Endometrial microvascular endothelial cells (primary cell): ENCODE measurements at regions not wholly inside any gene's neighbourhood (a gene's known extent, or its start where the extent isn't known, plus 50 kb on each side); places are given as distances from the start of the nearest gene placed in this dataset.

Experiments used
- in situ Hi-C: cut with HindIII; loops from 2 replicates; pipeline ENCODE4 v1.10.0; 2017; ENCODE audit warnings: low sequenced_read_pairs, low pct_unique_long_range_greater_than_20kb; ENCODE audit errors: inconsistent ontology term

DNA sequence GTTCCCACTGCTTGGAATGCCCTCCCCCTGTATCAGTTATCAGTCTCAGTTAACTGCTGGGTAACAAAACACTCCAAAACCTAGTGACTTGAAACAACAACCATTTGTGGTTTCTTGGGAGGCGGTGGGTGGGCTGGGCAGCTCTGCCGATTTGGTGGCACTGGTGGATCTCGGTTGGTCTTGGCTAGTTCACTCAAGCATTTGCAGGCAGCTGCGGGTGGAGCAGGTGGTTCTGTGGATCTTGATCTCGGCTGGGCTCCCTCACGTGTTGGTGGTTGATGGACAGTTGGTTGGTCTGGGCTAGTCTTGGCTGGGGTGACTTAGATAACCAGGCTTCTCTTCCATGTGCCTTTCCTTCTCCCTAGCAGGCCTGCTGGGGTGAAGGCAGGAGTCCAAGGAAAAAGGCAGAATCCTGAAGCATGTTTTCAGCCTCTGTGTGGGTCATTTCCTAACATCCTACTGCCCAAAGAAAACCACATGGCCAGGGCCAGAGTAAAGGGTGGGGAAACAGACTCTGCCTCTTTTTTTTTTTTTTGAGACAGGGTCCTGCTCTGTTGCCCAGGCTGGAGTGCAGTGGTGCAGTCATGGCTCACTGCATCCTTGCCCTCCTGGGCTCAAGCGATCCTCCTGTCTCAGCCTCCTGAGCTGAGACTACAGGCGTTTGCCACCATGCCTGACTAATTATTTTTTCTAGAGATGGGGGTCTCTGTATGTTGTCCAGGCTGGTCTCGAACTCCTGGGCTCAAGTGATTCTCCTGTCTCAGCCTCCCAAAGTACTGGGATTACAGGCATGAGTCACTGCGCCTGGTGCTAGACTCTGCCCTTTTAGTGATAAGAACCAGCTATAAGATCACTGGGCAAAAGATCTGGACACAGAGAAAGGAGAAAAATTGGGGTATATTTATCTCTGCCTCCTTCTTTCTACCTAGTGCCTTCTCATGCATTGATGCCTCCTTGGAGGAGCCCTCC, 183.7 kb downstream of the RGS3 start:
- in situ Hi-C loops: no loop called here

DNA sequence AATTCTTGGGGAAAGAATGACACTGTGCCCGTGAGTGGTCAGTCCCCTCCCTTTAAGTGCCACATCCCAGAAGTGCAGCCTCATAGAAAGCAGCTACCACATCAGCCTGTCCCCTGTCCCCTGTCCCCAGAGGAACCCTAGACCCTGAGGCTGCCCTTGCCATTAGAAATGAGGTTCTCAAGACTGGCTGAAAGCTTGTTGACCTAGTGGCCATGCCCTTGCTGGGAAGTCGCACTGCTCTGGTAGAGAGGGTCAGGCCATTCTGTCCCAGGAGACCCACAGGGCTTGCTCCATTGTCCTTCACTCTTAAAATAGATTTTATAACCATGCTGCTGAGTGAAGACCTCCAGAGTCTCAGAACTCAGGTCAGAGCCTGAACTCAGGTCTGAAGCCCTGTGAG, 184.5 kb downstream of the RGS3 start:
- in situ Hi-C loops: no loop called here

GRCh38 chr9:113648586-113648985, 185.1 kb downstream of the RGS3 start:
- in situ Hi-C loops: no loop called here

GRCh38 chr9:113649054-113649453, 185.5 kb downstream of the RGS3 start:
- in situ Hi-C loops: no loop called here

DNA sequence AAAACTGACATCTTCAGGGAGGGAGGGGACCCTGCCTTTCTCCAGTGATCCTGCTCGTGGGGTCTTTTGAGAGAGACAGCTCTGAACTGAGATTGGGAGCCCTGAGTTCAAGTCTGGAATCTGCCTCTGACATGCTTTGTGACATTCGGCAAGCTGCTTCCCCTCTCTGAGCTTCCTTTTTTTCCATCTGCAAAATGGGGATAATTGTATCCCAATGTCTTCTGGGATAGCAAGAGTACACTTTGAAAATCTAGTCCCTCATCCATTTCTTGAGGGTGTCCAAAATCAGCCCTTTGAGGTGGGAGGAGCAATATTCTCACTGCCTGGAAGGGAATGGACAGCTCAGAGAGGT, 186.3 kb downstream of the RGS3 start:
- in situ Hi-C loops: loop anchor here (5.0 to 10.0 kb wide), 2 partner anchors 33 to 145 kb away; no protein-coding TSS in a partner anchor

DNA sequence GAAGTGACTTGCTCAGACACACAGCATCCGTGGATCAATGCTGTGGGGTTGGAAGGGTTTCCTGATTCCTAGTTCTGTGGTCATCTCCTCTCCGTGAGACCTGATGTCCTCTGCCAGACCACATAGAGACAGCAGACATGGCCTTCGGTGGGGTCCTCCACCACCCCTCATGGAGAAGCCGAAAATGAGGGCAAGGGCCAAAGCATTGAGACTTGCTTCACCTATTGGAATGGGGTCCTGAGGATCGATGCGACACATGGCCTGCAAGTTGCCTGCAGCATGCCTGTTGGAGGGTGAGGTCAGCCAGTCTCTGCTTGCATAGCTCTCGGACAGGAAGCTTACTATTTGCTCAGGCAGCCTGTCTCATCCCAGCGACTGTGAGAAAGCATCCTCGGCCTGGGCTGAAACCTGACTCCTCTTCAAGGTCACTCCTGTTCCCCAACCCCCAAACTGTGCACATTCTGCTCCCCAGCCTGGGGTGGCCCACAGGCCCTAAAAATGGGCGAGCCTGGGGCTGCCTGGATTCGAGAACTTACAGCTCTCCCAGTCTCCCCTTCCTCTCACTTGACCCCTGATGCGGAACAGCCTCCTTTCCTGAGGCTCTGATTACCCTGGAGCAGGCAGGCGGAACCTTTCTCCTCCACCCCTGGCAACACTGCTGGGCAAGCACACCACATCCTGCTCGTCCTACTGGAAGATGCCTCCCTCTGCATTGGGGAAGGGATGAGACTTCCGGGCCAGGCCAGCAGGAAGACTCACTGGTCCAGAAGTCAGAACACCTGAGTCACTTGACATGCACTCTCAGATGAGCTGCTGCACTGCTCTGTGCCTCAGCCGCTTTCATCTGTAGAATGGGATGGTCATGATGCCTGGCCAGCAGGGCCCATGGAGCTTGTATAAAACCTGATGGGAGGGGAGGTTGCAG, 186.9 kb downstream of the RGS3 start:
- in situ Hi-C loops: loop anchor here (5.0 to 10.0 kb wide), 2 partner anchors 33 to 146 kb away; no protein-coding TSS in a partner anchor

DNA sequence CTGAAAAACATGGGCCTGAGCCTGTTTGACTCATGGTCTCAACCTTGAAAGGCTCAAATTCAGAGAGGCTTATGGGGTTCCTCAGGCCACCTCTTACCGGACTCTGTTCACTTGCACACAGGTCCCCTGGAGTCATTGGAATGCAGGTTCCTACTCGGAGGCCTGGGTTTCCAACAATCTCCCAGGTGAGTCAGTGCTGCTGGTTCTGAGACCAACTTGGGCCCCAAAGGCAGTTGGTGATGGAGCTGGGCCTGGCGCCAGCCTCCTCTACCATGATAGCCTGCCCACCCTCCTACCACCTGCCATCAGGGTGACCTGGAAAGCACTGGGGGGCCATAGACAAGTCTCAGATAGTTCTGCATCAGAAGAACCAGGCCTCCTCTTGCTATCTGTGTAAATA, 188.4 kb downstream of the RGS3 start:
- in situ Hi-C loops: loop anchor here (5.0 to 10.0 kb wide), 2 partner anchors 35 to 147 kb away; no protein-coding TSS in a partner anchor

- in situ Hi-C loops: loop anchor here (5.0 to 10.0 kb wide), 2 partner anchors 35 to 148 kb away; no protein-coding TSS in a partner anchor
These were observed 189.0 kb downstream of the RGS3 start for GRCh38 chr9:113652355-113653152.

GRCh38 chr9:113653746-113654604, 190.4 kb downstream of the RGS3 start:
- in situ Hi-C loops: loop anchor here (5.0 to 10.0 kb wide), 2 partner anchors 37 to 149 kb away; no protein-coding TSS in a partner anchor

DNA sequence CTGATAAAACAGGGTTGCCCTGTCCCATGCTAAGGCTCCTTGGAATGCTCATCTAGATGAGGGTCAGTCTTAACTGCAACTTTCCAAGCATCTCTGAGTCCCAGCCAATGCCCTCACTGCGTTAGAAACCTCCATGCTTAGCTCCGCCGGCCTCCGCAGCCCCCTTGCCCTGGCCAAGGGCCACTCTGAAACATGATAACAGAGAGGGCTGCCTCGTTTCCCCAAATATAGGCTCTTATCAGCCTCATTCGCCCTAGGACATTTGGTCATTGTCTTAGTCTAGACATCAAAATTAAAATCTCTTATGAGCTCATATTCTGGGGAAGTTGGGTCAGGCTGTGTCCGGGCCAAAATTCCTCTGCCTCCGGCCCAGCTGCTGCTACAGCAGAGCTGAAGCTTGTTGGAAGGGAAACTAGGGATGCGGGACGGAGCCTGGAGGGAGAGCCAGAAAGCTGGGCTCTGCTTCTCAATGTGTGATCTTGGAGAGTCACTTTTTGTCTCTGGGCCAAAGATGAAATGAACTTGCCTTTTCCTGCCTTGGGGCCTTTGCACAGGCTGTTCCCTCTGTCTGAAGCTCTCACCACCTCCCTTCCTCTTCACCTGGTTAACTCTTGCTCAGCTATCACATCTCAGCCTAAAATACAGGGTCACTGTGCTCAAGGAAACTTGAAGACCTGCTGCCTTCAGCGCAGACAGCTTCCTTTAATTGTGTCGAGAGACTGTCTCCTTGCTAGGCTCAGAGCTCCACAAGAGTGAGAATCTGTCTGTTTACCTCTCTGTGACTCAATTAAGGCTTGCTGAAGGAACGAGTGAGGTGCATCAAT, 191.3 kb downstream of the RGS3 start:
- in situ Hi-C loops: loop anchor here (5.0 to 10.0 kb wide), 2 partner anchors 38 to 150 kb away; no protein-coding TSS in a partner anchor

DNA sequence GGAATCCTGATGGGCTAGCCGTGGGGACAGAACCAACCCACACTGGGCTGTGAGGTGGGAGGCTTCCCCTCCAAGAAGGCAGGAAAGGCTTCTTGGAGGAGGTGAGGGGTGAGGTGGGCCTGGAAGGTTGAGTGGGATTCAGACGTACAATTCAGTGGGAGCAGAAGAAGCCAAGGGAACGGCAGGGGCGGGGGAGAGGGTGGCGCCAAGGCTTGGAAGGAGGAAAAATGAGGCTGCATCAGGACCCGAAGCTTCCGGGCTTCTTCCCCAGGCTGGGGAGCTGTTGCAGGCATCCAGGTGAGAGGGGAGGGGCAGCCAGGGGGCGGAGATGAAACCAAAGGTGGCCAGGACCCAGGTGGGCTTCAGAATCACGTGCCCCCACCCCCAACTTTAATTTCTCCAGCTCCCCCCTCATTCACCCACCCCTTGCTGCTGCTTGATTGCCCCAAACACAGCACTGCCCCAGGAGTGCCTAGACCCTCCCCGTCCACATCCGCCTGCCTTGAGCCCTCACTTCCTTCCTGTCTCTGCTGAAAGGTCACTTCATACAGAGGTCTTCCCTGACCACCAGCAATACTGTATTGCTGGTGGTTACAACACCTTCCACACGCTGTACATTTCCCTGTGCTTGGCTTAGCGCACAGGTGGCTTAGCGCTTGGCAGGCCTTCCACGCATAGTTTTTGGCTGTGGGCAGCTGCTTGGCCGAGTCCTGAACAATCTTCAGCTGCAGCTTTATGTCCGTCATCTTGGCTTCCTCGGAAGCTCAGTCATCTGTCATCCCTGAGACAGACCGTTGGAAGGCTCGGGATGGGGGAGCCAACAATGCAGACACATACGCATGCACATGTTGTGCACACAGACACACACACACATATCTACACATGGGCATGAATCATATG, 193.5 kb downstream of the RGS3 start:
- in situ Hi-C loops: loop anchor here (10.0 kb wide), 1 partner anchor 152 kb away; no protein-coding TSS in a partner anchor

- in situ Hi-C loops: loop anchor here (10.0 kb wide), 1 partner anchor 153 kb away; no protein-coding TSS in a partner anchor
These were observed 194.4 kb downstream of the RGS3 start for GRCh38 chr9:113657765-113658544.

DNA sequence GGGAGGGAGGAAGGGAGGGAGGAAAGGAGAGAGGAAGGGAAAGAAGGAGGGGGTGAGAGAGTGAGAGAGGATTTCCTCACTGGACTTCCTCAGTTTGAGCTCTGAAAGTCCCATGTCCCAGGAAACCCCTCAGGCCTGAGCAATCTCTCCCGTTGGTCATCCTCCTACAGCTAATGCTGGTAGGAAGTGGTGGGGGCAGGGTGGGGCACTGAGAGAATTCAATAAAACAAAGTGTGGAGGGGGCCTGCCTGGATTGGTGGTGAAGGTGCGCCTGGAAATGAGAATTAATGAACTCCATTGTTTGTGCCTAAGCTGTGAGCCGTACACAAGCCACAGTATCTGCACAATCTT, 195.0 kb downstream of the RGS3 start:
- in situ Hi-C loops: loop anchor here (10.0 kb wide), 1 partner anchor 154 kb away; no protein-coding TSS in a partner anchor

DNA sequence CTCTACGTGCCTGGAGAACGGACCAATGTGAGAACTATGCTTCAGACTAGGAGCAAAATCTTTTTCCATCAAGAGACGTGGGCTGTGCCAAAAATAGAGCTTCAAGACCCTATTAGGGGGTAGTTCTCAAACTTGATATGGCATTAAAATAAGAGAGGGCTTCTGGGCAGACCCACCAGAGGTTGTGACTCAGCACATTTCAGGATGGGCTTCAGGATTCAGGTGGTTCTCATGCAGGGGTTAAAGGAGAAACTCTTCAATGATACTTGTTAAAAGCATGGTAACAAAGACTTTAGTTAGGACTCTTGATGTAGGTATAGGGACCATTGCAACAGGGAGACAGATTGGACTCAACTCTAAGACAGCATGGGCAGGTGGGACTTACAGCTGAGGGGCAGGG, 195.5 kb downstream of the RGS3 start:
- in situ Hi-C loops: loop anchor here (10.0 kb wide), 1 partner anchor 154 kb away; no protein-coding TSS in a partner anchor

DNA sequence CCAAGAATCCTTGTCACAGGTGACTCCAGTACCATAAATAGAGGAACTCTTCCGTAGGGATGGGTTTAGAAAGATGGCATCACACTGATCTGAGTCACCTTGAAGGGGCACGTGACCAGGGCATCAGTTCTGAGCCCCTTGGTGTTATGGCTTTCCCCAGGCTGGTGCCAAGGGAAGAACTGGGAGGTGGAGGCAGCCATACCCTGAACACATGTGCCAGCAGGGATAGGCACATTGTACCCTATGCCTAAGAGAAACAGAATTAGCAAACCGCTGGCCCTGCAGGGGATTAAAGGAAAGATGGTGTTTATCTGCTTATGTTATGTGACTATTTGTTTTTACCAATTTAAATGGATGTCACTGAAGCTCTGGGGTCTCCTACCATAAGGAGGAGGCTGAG, 196.2 kb downstream of the RGS3 start:
- in situ Hi-C loops: loop anchor here (10.0 kb wide), 1 partner anchor 155 kb away; no protein-coding TSS in a partner anchor
